Keratinocyte (primary cell): ENCODE measurements at regions not wholly inside any gene's neighbourhood (a gene's known extent, or its start where the extent isn't known, plus 50 kb on each side); places are given as distances from the start of the nearest gene placed in this dataset.

Experiments
- CTCF ChIP-seq, 3 experiments: IDR thresholded peaks in 1 of 3; conservative IDR thresholded peaks in 1 of 3; optimal IDR thresholded peaks in 1 of 3; 2 replicates in 2 of 3; 3 replicates in 1 of 3; pipeline versions ENCODE3 to v1.5.1; 2011; ENCODE audit warnings: low read length in 3 of 3, mild to moderate bottlenecking in 3 of 3, moderate library complexity in 2 of 3, control low read depth in 1 of 3, inconsistent platforms in 1 of 3; ENCODE audit not compliant: insufficient read depth in 2 of 3; ENCODE audit errors: extremely low read depth in 1 of 3
- EZH2 ChIP-seq: IDR thresholded peaks from one replicate; pipeline ENCODE4 v1.6.1; 2012; ENCODE audit warnings: inconsistent platforms, mild to moderate bottlenecking, low read length, moderate library complexity

- TF ChIP-seq CTCF (optimal IDR thresholded peaks at IDR 0.05 in 1 of 3, IDR thresholded peaks at IDR 0.05 in 1 of 3, conservative IDR thresholded peaks at IDR 0.05 in 1 of 3; ENCODE audit: extremely low read depth in 1 of 3, insufficient read depth in 2 of 3, low read length in 3 of 3) (no peak), EZH2 (no peak)
These were observed 62.2 kb downstream of the IFNG start for GRCh38 chr12:68097386-68097785.
